ENCODE measurements at regions not wholly inside any gene's neighbourhood (a gene's known extent, or its start where the extent isn't known, plus 50 kb on each side); places are given as distances from the start of the nearest gene placed in this dataset.

- TF ChIP-seq EZH2 (IDR thresholded peaks at IDR 0.05; ENCODE audit: low read depth, unreplicated experiment) (no peak), POLR2AphosphoS5 (IDR thresholded peaks at IDR 0.05; ENCODE audit: low read depth) (no peak), ZNF114 (CRISPR knock-in tag; IDR thresholded peaks at IDR 0.05) (no peak), JUNB (IDR thresholded peaks at IDR 0.05; ENCODE audit: unreplicated experiment) (no peak), CREB1 (CRISPR knock-in tag; IDR thresholded peaks at IDR 0.05; ENCODE audit: low read depth) (no peak), EZH2phosphoT487 (IDR thresholded peaks at IDR 0.05; ENCODE audit: unreplicated experiment) (no peak), REST (IDR thresholded peaks at IDR 0.05; ENCODE audit: unreplicated experiment) (no peak), NANOG (IDR thresholded peaks at IDR 0.05; ENCODE audit: borderline replicate concordance) (no peak)
- TF ChIP-seq, protein P1, sequence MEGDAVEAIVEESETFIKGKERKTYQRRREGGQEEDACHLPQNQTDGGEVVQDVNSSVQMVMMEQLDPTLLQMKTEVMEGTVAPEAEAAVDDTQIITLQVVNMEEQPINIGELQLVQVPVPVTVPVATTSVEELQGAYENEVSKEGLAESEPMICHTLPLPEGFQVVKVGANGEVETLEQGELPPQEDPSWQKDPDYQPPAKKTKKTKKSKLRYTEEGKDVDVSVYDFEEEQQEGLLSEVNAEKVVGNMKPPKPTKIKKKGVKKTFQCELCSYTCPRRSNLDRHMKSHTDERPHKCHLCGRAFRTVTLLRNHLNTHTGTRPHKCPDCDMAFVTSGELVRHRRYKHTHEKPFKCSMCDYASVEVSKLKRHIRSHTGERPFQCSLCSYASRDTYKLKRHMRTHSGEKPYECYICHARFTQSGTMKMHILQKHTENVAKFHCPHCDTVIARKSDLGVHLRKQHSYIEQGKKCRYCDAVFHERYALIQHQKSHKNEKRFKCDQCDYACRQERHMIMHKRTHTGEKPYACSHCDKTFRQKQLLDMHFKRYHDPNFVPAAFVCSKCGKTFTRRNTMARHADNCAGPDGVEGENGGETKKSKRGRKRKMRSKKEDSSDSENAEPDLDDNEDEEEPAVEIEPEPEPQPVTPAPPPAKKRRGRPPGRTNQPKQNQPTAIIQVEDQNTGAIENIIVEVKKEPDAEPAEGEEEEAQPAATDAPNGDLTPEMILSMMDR (conservative IDR thresholded peaks at IDR 0.05; ENCODE audit: low read depth in 2 of 2): no peak
- TF ChIP-seq, protein P2, sequence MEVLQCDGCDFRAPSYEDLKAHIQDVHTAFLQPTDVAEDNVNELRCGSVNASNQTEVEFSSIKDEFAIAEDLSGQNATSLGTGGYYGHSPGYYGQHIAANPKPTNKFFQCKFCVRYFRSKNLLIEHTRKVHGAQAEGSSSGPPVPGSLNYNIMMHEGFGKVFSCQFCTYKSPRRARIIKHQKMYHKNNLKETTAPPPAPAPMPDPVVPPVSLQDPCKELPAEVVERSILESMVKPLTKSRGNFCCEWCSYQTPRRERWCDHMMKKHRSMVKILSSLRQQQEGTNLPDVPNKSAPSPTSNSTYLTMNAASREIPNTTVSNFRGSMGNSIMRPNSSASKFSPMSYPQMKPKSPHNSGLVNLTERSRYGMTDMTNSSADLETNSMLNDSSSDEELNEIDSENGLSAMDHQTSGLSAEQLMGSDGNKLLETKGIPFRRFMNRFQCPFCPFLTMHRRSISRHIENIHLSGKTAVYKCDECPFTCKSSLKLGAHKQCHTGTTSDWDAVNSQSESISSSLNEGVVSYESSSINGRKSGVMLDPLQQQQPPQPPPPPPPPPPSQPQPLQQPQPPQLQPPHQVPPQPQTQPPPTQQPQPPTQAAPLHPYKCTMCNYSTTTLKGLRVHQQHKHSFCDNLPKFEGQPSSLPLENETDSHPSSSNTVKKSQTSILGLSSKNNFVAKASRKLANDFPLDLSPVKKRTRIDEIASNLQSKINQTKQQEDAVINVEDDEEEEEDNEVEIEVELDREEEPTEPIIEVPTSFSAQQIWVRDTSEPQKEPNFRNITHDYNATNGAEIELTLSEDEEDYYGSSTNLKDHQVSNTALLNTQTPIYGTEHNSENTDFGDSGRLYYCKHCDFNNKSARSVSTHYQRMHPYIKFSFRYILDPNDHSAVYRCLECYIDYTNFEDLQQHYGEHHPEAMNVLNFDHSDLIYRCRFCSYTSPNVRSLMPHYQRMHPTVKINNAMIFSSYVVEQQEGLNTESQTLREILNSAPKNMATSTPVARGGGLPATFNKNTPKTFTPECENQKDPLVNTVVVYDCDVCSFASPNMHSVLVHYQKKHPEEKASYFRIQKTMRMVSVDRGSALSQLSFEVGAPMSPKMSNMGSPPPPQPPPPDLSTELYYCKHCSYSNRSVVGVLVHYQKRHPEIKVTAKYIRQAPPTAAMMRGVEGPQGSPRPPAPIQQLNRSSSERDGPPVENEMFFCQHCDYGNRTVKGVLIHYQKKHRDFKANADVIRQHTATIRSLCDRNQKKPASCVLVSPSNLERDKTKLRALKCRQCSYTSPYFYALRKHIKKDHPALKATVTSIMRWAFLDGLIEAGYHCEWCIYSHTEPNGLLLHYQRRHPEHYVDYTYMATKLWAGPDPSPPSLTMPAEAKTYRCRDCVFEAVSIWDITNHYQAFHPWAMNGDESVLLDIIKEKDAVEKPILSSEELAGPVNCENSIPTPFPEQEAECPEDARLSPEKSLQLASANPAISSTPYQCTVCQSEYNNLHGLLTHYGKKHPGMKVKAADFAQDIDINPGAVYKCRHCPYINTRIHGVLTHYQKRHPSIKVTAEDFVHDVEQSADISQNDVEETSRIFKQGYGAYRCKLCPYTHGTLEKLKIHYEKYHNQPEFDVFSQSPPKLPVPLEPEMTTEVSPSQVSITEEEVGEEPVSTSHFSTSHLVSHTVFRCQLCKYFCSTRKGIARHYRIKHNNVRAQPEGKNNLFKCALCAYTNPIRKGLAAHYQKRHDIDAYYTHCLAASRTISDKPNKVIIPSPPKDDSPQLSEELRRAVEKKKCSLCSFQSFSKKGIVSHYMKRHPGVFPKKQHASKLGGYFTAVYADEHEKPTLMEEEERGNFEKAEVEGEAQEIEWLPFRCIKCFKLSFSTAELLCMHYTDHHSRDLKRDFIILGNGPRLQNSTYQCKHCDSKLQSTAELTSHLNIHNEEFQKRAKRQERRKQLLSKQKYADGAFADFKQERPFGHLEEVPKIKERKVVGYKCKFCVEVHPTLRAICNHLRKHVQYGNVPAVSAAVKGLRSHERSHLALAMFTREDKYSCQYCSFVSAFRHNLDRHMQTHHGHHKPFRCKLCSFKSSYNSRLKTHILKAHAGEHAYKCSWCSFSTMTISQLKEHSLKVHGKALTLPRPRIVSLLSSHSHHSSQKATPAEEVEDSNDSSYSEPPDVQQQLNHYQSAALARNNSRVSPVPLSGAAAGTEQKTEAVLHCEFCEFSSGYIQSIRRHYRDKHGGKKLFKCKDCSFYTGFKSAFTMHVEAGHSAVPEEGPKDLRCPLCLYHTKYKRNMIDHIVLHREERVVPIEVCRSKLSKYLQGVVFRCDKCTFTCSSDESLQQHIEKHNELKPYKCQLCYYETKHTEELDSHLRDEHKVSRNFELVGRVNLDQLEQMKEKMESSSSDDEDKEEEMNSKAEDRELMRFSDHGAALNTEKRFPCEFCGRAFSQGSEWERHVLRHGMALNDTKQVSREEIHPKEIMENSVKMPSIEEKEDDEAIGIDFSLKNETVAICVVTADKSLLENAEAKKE (CRISPR knock-in tag; IDR thresholded peaks at IDR 0.05): no peak
- TF ChIP-seq, protein P3, sequence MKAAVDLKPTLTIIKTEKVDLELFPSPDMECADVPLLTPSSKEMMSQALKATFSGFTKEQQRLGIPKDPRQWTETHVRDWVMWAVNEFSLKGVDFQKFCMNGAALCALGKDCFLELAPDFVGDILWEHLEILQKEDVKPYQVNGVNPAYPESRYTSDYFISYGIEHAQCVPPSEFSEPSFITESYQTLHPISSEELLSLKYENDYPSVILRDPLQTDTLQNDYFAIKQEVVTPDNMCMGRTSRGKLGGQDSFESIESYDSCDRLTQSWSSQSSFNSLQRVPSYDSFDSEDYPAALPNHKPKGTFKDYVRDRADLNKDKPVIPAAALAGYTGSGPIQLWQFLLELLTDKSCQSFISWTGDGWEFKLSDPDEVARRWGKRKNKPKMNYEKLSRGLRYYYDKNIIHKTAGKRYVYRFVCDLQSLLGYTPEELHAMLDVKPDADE (IDR thresholded peaks at IDR 0.05): no peak
These were observed 441.0 kb downstream of the TUSC7 start for GRCh38 chr3:117150628-117151027.

Measured in GM23338 (cell line).